HG03175 (cell line): ENCODE measurements at regions not wholly inside any gene's neighbourhood (a gene's known extent, or its start where the extent isn't known, plus 50 kb on each side); places are given as distances from the start of the nearest gene placed in this dataset.

Experiments used
- ATAC-seq: cut with Tn5 transposase; IDR thresholded peaks from one replicate; pipeline ENCODE4 v1.9.1; 2021; ENCODE audit warnings: mild to moderate bottlenecking, moderate library complexity; ENCODE audit not compliant: unreplicated experiment

DNA sequence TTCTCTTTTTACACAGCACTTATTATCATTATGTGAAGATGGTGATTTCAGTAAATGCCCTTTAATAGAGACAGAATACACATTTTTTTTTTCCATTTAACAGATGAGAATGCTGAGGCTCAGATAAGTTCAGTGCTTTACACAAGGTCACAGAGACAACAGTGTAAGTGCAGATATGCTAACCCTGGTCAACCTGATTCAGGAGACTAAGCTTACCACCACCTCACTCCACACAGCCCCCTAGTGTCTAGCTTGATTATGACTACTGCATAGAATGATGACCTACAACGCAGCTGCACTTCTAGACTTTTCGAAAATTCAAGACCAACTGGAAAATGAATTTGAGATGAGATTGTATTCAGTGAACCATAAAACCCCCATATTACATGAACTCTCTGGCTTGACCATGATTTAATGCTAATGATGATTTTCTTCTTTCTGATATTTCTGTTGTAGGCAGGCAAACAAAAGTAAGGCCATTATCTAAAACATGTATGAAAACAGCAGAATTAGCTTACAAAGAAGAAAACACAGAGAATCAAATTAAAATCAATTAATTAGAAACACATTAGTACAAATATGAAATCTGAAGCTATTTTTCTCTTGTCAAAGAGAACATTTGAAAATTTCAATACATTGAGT, 212.1 kb upstream of the PHACTR1 start:
- peak; percentile 57 for ATAC-seq

DNA sequence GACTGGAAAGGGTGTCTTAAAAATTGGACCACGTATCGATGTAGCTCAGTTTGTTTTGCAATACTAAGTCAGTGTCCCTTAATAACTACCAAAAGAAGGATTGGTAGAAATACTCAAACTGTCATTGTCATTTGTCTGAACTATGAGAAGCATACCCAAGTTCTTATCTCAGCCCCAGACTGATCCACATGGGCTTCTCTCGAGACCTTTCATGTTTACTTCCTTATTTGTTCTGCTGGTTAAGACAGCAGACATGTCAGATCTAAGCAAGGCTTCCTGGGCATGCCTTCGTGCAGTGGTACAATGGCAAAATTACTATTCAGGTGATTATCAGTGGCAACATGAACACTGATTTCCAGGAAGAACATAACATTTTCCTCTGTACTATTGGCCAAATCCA, 211.1 kb upstream of the PHACTR1 start:
- no peak for ATAC-seq

DNA sequence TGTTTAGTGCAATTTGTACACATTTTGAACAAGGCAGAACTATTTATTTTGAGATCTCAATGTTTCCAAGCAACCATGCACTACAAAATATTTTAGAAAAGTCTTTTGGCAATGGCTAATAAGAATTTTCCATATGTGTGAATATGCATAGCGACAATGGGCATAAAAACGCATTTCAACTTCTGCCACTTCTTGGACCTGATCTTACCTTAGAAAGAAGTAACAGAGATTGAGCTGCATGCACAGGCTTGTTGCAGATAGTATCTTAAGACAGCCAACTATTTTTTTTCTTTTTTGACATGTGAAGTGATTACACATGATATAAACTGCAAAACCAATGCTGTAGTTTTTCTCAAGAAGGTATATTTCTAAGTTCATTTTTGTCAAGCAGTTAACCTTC, 210.4 kb upstream of the PHACTR1 start:
- ATAC-seq: no peak

DNA sequence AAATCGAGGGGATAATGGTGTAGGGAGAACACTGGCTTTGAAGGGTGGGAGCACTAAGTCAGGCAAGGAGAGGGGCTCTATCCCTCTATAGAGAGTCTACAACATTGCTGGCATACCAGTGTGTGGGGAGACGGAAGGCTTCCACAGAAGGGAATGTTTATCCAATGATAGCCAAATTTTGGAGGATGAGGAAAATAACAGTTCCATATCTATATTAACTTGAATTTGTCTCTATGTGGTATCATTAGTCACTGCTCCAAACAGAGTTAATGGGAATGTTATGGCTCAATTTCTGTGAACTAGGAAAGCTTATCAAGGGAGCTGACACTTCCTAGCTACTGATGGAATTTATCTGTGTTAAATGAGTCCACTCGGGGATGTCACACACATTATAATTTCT, 208.9 kb upstream of the PHACTR1 start:
- ATAC-seq: no peak

DNA sequence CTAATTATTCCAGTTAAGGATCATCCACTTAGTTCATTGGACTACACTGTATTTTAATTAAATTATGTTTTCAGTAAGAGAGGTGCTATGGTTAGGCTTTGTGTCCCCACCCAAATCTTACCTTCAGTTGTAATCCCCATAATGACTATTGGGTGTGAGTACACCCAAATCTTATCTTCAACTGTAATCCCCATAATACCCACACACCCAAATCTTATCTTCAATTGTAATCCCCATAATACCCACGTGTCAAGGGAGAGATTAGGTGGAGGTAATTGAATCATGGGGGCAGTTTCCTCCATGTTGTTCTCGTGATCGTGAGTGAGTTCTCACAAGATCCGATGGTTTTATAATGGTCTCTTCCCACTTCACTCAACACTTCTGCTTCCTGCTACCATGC, 208.0 kb upstream of the PHACTR1 start:
- no peak for ATAC-seq

DNA sequence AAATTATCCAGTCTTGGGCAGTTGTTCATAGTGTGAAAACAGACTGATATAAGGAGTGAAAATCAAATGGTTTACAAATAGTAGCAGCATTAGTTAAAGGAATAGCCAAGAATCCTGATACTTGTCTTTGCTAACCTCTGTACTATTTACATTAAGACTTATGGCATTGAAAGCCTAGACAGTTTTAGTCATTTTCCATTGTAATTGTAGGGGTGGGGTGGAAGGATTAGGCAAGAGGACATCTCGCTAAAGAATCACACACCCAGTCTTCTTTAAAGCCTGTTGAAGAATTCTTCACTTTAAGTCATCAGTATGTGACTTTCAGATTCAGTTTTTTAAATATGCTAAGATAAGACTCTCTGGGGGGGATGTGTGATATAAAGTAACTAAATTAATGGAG, 207.5 kb upstream of the PHACTR1 start:
- no peak for ATAC-seq

DNA sequence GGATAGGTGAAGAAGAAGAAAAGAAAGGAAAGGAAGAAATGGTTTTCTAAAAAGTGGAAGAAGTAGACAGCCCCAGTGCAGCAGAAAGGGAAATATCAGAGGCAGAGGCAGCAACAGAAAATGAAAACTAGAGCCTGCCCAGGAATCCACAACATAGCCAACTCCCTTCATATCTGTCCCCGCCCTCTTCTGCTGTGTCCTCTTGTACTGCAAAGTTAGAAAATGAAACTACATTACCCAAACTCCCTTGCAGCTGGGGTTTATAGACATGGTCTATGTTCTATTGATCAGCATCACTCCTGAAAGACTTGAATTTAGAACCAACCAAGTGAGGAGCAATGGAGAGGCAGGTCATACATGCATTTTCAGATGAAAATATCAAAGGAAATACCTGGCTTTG, 200.5 kb upstream of the PHACTR1 start:
- no peak for ATAC-seq

DNA sequence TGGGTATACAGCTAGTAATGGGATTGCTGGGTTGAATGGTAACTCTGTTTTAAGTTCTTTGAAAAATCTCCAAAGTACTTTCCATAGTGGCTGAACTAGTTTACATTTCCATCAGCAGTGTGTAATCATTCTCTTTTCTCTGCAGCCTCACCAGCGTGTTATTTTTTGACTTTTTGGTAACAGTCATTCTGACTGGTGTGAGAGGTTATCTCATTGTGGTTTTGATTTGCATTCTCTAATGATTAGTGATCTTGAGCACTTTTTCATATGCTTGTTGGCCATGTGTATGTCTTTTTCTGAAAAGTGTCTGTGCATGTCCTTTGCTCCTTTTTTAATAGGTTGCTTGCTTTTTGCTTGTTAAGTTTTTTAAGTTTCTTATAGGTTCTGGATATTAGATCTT, 194.2 kb upstream of the PHACTR1 start:
- no peak for ATAC-seq

DNA sequence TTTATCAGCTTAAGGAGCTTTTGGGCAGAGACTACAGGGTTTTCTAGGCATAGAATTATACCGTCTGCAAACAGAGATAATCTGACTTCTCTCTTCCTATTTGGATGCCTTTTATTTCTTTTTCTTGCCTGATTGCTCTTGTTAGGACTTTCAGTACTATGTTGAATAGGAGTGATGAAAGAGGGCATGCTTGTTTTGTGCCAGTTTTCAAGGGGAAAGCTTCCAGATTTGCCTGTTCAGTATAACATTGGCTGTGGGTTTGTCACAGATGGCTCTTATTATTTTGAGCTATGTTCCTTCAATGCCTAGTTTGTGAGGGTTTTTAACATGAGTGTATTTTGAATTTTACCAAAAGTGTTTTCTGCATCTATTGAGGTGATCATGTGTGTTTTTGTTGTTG, 192.8 kb upstream of the PHACTR1 start:
- ATAC-seq: no peak

DNA sequence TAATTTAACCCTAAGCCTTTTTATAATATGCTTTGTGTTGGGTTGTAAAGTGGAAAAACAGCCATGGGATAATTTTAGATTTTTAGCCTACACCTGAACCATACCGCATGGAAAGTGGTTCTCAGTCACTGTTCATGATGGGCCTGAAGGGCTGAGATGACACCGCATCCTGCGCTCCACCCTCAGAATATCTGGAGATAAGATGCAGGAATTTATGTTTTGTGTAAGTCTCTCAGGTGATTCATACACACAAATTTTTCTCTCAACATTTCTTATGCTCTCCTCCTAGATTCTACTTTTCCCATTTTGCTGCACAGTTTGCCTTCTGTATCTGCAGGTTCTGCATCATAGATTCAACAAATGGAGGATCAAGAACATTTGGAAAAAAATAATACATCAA, 191.3 kb upstream of the PHACTR1 start:
- ATAC-seq: no peak

DNA sequence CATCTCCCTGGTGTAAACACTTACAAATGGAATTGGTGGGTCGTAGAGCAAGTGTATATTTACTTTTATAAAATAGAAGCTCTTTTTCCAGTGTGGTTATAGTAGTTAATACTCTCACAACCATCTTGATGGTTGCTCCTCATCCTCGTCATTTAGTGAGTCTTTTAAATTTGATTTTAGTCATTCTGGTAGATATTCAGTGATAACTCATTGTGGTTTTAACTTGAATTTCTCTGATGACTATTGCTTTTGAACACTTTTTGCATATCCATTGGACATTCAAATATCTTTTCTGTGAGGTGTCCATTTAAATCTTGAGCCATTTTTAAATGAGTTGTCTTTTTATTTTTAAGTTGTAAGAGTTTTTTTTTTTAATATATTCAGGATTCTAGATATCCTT, 189.2 kb upstream of the PHACTR1 start:
- no peak for ATAC-seq

DNA sequence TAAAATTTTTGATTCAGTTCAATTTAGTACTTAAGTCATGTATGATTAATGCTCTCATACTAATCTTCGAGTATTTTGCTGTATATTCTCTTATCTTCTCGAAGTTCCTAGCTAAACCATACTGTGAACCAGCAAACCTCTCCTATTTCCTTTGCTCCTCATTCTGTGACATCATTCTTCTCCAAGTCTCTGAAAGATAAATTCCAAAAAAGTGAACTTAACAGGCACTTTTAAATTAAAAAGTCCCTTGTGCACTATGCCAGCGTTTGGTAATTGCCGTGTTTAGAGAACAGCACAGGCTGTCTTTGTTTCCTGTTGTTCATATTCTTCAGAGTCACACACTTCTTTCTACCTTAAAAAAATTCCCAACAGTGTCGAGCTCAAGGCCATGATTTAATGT, 188.4 kb upstream of the PHACTR1 start:
- no peak for ATAC-seq

DNA sequence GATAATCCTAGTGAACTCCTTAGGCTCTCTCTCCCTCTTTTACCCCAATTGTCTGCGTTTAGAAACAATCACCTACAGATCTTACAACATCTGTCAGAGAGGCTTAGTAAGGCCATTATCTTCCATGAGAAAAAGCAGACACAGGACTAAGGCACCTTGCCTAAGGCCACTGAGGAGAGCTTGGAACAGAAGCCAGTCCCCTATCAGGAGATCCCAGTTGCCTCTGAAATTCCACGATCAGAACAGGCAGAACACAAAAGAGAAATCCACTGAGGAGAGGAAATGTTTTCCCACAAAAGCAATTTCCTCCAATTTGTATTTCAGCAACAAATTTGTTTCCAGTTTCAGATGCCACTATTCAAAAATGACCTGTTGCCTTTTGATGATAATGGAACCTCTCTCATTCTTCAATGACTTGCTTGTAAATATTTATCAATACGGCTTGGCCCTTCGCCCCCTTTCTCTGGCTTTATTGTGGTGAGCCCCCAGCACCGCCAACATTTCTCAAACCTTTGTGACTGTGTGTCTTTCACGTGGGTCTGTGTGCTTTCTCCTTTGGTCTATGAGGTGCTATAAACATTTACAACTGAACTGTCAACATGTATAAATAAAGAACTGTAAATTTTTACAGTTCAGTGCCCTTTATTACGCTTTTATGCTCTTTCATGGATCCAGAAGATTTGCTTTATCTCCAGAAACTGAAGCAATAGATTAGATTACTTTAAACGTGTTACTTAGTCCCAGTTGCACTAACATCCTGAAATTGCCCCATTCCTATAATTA, 187.8 kb upstream of the PHACTR1 start:
- no peak for ATAC-seq

DNA sequence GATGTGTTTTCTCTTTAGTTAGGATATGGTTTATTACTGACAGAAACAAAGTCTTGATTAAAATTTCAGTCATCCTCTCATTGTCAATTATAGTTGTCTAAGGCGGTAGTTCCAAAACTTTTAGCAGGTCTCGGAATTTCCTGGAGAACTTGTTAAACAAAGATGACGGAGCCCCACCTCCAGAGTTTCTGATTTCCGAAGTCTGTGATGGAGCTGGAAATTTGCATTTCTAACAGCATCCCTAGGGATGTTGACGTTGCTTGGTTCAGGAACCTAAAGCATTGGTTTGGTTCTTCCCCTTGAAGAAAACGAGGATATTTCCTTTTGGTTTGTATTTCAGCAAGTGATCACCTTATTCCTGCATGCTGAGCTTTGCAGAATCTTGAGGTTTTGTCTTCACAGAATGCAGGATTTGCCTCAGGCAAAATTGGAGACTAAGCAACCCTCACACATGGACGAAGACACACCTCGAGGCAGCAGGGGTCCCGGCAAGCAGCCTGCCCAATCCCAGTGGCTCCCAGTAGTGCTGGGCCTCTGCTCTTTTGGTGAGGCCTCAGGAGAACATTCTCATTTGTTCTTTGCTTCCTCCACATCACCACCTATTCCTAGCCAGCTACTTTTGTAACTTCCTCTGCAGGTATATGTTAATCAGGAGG, 187.1 kb upstream of the PHACTR1 start:
- ATAC-seq: no peak

DNA sequence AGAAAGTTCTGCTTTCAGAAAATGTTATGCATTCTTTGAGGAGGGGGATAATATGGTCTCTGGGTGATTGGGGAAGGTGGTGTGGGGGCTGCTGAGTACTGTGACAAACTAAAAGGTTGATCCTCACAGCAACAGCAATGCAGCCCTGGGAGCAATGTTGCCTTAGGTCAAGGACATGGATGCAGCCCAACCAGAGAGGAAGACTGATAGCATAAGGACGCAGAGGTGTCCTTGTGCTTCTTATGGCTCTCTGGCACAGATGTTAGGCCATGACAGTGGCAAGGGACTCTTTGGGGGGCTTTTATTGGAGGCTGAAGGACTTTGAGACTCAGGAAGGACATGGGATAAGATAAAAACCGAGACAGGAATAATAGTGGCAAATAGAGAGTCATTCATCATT, 186.2 kb upstream of the PHACTR1 start:
- ATAC-seq: no peak

DNA sequence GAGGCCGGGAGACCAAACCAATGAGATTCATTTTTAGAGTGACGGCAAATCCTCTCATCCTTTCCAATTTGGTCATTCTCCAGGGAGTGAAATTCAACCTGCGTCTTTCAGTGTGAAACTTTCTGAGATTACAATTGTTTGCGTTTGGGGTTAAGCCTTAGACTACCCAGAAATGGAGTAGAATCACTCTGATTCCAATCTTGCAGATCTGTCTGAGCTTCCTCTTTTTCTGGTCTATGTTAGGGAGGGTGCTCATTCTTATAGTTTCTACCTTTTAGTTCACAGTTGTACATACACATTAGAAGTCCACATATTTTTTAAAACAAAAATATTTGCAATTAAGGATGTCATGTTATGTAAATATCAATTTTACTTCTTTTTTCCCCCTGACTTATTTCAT, 183.0 kb upstream of the PHACTR1 start:
- no peak for ATAC-seq

DNA sequence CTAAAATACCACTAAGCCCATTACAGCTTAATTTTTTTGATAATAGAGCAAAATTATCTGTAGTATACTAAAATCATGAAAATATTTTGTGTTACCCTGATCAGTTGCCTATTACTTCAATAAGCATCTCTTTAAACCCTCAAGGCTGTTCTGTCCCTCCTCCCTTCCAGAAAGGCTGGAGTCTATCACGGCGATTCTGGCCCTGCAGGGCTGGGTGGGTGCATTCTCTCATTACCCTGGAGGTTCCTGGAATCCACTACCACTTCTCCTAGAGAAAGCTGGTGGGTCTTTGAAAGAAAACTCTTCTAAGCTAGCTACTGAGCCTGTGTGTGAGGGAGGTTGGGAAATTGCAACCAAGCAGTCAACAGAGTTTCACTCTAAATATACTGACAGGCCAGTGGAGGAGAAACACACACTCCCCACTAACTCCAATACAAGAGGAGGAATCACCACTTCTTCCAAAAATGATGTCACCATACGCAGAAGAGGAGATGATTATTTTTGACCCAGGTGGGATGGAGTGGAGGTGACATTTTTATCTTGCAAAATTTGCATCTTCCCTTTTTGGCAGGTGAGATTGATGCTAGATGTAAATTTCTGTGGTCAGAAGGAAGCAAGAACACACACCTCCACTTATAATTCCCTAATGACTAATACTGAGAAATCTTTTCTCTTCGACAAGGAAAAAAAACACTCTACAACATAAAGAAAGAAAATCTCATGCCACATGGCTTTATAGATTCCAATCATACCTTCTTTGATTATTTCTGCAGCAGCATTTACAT, 182.3 kb upstream of the PHACTR1 start:
- no peak for ATAC-seq

DNA sequence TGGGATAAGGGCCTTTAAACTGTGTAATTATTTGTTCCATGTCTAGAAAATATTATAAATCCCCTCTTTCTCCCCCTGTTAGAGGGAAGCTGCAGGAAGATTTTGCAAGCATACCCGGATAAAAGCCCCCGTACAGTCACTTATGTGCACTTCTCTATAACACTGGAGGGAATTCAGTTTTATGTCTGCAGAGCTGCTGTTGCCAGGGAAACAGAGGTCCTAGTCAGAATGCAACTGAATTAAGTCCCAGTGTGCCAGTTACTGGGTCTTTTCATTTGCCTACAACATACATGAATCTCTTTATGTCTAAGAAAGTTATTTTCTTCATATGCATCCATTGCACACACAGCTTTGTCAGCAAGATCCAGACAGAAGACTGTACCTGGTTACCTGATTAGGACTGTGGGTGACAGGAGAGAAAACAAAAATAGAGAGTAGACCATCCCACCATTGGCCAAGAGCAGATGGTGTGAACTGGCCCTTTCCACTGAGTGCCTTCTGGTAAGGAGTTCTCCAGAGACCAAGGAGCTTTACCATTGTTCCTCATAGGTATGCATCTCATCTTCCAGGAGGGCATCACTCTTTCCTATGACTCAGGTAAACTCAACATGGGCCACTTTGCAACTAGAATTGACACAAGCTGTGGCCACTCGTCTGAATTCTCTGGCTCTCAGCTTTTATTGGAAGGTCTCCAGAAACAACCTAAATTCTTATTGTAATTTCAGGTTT, 180.8 kb upstream of the PHACTR1 start:
- ATAC-seq: no peak

DNA sequence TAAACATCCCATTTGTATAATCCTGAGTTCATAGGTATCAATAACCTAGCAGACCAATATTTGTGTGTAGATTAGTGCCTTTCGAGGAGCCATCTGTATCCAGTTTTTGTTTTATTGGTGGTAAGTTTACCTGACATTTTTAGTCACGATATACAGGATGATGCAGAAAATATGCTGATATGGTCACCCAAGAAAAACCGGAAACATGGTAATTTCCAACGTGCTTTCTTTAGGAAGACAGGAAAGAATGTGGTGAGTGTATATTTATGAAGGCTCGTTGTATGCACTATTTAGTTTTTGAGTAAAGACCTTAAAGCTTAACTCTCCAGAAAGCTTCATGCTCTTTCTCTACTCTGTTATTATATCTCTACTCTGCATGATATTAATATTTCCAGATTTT, 180.2 kb upstream of the PHACTR1 start:
- no peak for ATAC-seq

DNA sequence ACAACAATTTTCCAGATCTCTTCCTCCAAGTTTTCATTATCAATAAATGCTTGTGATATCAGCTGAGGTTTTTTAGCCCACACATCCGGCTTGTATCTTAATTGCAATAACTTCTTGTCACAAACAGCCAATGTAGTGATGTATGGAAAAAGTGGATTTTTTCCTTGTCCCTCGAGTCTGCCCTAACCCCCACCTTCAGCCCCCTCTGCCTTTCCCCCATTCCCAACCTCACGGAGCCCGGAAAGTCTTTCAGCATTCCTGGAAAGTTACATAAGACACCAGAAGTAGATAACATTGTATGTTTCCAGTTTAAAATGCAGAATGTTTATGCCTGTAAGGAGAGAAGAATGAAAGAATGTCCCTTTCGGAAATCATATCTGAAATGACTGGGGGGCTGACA, 179.2 kb upstream of the PHACTR1 start:
- ATAC-seq: no peak

DNA sequence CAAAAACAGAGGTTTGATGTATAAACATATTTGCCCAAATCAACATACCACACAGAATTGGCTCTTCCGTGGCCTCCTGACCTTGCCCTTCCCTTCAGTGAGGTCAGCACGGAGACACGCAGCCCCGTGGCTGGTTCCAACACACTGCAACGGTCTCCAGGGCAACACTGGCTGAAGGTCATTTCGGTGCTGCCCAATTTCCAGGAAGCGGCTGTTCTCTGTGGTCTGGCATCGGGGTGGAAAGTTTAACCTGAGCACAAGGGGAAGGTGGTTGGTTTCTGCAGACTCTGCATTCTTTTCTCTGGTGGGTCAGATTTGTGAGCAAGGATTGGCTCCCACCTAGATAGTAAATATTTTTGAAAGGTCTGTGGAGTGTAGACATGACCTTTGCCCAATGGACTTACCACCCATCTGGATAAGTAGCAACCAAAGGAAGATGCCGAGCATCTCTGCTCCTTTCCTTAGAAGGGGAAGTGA, 177.6 kb upstream of the PHACTR1 start:
- no peak for ATAC-seq
